Amniotic epithelial cell (primary cell): ENCODE measurements at regions not wholly inside any gene's neighbourhood (a gene's known extent, or its start where the extent isn't known, plus 50 kb on each side); places are given as distances from the start of the nearest gene placed in this dataset.
"Not testable (repeated sequence)": the region's sequence is repeated elsewhere in the genome, so short reads cannot be mapped to it uniquely, and the experiment has no call there.

ENCODE experiments used
- DNase-seq: peaks from one replicate; pipeline ENCODE4 v3.0.0-alpha.2; 2010; ENCODE audit warnings: low read depth

GRCh38 chr14:106417224-106418049 lies 891.1 kb downstream of the TMEM121 start:
- DNase-seq: no peak

GRCh38 chr14:106419376-106419965 lies 893.1 kb downstream of the TMEM121 start:
- DNase-seq: no peak

- not testable (repeated sequence) for DNase-seq
Measured at GRCh38 chr14:106421431-106422033, 895.1 kb downstream of the TMEM121 start.

- no peak for DNase-seq
Measured at GRCh38 chr14:106422066-106422465, 895.7 kb downstream of the TMEM121 start.

GRCh38 chr14:106425150-106425549 lies 898.8 kb downstream of the TMEM121 start:
- not testable (repeated sequence) for DNase-seq

- no peak for DNase-seq
Measured at GRCh38 chr14:106436310-106436905, 910.0 kb downstream of the TMEM121 start.

- DNase-seq: no peak
Measured at GRCh38 chr14:106442857-106443256, 916.5 kb downstream of the TMEM121 start.

- no peak for DNase-seq
Measured at GRCh38 chr14:106455026-106455425, 928.6 kb downstream of the TMEM121 start.

GRCh38 chr14:106459971-106460730 lies 933.8 kb downstream of the TMEM121 start:
- DNase-seq: no peak

GRCh38 chr14:106460916-106461315 lies 934.5 kb downstream of the TMEM121 start:
- no peak for DNase-seq

- not testable (repeated sequence) for DNase-seq
Measured at GRCh38 chr14:106466483-106466882, 940.1 kb downstream of the TMEM121 start.

- DNase-seq: not testable (repeated sequence)
Measured at GRCh38 chr14:106468869-106469268, 942.5 kb downstream of the TMEM121 start.

- DNase-seq: not testable (repeated sequence)
Measured at GRCh38 chr14:106470028-106470427, 943.6 kb downstream of the TMEM121 start.

- DNase-seq: not testable (repeated sequence)
Measured at GRCh38 chr14:106474261-106475028, 948.1 kb downstream of the TMEM121 start.

- not testable (repeated sequence) for DNase-seq
Measured at GRCh38 chr14:106475214-106475613, 948.8 kb downstream of the TMEM121 start.

GRCh38 chr14:106477600-106477999 lies 951.2 kb downstream of the TMEM121 start:
- DNase-seq: not testable (repeated sequence)

- DNase-seq: not testable (repeated sequence)
Measured at GRCh38 chr14:106480287-106480686, 953.9 kb downstream of the TMEM121 start.

- DNase-seq: not testable (repeated sequence)
Measured at GRCh38 chr14:106482213-106482612, 955.8 kb downstream of the TMEM121 start.

GRCh38 chr14:106487600-106487999 lies 961.2 kb downstream of the TMEM121 start:
- DNase-seq: no peak

- DNase-seq: no peak
Measured at GRCh38 chr14:106488291-106488690, 961.9 kb downstream of the TMEM121 start.
